ENCODE measurements at regions not wholly inside any gene's neighbourhood (a gene's known extent, or its start where the extent isn't known, plus 50 kb on each side); places are given as distances from the start of the nearest gene placed in this dataset.

GRCh38 chr4:64146030-64146429 lies 263.2 kb downstream of the TECRL start:
- TF ChIP-seq, protein P1, sequence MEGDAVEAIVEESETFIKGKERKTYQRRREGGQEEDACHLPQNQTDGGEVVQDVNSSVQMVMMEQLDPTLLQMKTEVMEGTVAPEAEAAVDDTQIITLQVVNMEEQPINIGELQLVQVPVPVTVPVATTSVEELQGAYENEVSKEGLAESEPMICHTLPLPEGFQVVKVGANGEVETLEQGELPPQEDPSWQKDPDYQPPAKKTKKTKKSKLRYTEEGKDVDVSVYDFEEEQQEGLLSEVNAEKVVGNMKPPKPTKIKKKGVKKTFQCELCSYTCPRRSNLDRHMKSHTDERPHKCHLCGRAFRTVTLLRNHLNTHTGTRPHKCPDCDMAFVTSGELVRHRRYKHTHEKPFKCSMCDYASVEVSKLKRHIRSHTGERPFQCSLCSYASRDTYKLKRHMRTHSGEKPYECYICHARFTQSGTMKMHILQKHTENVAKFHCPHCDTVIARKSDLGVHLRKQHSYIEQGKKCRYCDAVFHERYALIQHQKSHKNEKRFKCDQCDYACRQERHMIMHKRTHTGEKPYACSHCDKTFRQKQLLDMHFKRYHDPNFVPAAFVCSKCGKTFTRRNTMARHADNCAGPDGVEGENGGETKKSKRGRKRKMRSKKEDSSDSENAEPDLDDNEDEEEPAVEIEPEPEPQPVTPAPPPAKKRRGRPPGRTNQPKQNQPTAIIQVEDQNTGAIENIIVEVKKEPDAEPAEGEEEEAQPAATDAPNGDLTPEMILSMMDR (IDR thresholded peaks at IDR 0.05), result no peak
- TF ChIP-seq EP300 (IDR thresholded peaks at IDR 0.05), result no peak

Data from ovary (tissue), 3 donors.